K562 (cell line): ENCODE measurements at regions not wholly inside any gene's neighbourhood (a gene's known extent, or its start where the extent isn't known, plus 50 kb on each side); places are given as distances from the start of the nearest gene placed in this dataset.

Source experiments
- JUNB ChIP-seq: fragments of 450-650 bp; formaldehyde crosslinking; conservative IDR thresholded peaks from 2 replicates; pipeline ENCODE4 v1.4.0; 2020; ENCODE audit warnings: mild to moderate bottlenecking
- KDM4B ChIP-seq, 2 experiments: fragments of 450-650 bp in 1 of 2; sonication (generic) in 1 of 2; IDR thresholded peaks; 2 replicates each; pipeline ENCODE4 v1.6.1; 2016 to 2017; ENCODE audit warnings: borderline replicate concordance in 2 of 2, antibody characterized with exemption in 1 of 2, low read depth in 1 of 2, mild to moderate bottlenecking in 1 of 2
- MGA ChIP-seq: fragments of 450-650 bp; IDR thresholded peaks from 2 replicates; pipeline ENCODE4 v1.6.1; 2016; ENCODE audit warnings: mild to moderate bottlenecking, moderate library complexity
- PRDM10 ChIP-seq: fragments of 450-650 bp; IDR thresholded peaks from 2 replicates; pipeline ENCODE4 v1.6.1; 2018; ENCODE audit not compliant: partially characterized antibody
- RUNX1 ChIP-seq: sonication (generic); IDR thresholded peaks from 2 replicates; pipeline ENCODE4 v1.6.1; 2016; ENCODE audit warnings: antibody characterized with exemption, low read depth
- TAF15 ChIP-seq: fragments of 200-400 bp; formaldehyde crosslinking; IDR thresholded peaks from 2 replicates; pipeline ENCODE4 v1.6.1; 2017; ENCODE audit warnings: mild to moderate bottlenecking, low read depth, low read length, moderate library complexity
- ZNF282 ChIP-seq: sonication (generic); formaldehyde crosslinking; IDR thresholded peaks from 2 replicates; pipeline ENCODE4 v1.8.1; 2023; ENCODE audit warnings: missing genetic modification reagents

GRCh38 chr7:41059796-41060195 is 643.1 kb downstream of the INHBA start (continued):
- no peak for TF ChIP-seq TAF15
- TF ChIP-seq KDM4B (IDR thresholded peaks at IDR 0.05; ENCODE audit: borderline replicate concordance in 2 of 2, low read depth in 1 of 2): no peak
- TF ChIP-seq PRDM10: no peak
- no peak for TF ChIP-seq ZNF282 (CRISPR knock-in tag)
- TF ChIP-seq RUNX1: no peak
- TF ChIP-seq JUNB: no peak
- TF ChIP-seq MGA: no peak
